Right lobe of liver (tissue), 4 donors: ENCODE measurements at regions not wholly inside any gene's neighbourhood (a gene's known extent, or its start where the extent isn't known, plus 50 kb on each side); places are given as distances from the start of the nearest gene placed in this dataset.

Experiments used
- POLR2A ChIP-seq: fragments of 450-650 bp; IDR thresholded peaks from one replicate; pipeline ENCODE4 v1.6.1; 2017; ENCODE audit warnings: antibody characterized with exemption, mild to moderate bottlenecking
- TF ChIP-seq, protein P1 (sequence below), 4 donors: fragments of 200-600 bp in 3 of 4; fragments of 450-650 bp in 1 of 4; IDR thresholded peaks; one replicate each; pipeline versions ENCODE4 v1.5.1 to v1.8.0; 2016 to 2022; ENCODE audit warnings: antibody characterized with exemption in 4 of 4, mild to moderate bottlenecking in 2 of 4
- donor health status: DM: no; HTN: no; CAD: no.
- donor health status: DM: no; HTN: no; CAD: no.
- donor health status: DM: no; HTN: yes; CAD: no.

DNA sequence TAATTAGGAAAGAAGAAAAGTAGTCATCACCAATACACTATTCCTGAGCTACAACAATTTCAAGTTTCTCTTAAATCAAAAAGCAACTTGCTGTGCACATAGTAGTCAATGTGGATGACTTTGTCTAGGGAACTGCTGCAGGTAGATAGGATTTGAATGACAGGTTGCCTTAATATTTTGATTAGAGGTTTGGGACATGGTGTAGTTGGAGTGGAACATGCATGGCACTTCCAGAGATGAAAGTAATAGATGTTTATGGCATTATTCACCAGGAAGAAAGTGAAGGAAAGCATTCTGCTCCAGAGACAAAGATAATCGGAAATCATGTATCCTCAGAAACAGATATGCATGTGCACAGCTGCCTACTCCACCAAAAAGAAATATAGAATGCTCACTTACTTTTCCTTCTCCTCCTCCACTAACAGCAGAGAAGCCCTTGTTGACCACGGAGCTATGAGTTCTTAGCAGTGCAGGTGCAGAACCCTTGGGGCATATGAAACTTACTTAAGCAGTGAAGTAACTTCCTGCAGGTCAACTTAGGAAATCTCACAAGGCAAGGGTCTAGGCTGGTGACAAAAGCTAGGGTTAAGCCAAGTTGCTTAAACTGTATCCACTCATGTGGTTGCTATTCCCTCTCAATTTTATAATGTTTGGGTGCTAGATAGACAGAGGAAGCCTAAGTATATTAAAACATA lies 390.8 kb downstream of the HNRNPD start:
- TF ChIP-seq, protein P1, sequence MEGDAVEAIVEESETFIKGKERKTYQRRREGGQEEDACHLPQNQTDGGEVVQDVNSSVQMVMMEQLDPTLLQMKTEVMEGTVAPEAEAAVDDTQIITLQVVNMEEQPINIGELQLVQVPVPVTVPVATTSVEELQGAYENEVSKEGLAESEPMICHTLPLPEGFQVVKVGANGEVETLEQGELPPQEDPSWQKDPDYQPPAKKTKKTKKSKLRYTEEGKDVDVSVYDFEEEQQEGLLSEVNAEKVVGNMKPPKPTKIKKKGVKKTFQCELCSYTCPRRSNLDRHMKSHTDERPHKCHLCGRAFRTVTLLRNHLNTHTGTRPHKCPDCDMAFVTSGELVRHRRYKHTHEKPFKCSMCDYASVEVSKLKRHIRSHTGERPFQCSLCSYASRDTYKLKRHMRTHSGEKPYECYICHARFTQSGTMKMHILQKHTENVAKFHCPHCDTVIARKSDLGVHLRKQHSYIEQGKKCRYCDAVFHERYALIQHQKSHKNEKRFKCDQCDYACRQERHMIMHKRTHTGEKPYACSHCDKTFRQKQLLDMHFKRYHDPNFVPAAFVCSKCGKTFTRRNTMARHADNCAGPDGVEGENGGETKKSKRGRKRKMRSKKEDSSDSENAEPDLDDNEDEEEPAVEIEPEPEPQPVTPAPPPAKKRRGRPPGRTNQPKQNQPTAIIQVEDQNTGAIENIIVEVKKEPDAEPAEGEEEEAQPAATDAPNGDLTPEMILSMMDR (IDR thresholded peaks at IDR 0.05): no peak
- no peak for TF ChIP-seq POLR2A
